ENCODE measurements at regions not wholly inside any gene's neighbourhood (a gene's known extent, or its start where the extent isn't known, plus 50 kb on each side); places are given as distances from the start of the nearest gene placed in this dataset.

DNA sequence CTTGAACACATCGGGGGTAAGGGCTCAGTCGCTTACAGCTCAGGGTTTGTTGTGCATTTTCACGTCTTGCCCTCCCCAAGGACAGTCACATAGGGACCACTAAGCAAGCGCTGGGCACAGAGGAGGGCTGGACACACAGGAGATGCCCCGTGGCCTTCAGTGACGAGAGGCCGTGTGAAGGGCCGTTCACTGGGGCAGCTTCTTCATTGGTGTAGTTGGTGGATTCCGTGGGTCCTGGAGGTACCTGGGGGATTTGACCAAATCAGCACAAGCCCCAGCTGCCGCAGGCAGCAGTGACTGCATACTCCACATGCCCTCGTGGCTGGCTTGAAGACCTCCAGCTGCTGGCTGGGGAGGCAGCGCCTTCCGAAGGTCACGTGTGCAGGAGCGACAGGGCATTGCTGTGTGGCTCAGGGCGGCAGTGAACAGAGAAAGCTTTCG is 100.8 kb upstream of the C1orf174 start:
- H3K4me1 Mint-ChIP-seq (ENCODE audit: unreplicated experiment), result no peaks in the 10 kb centered on the region
- H3K27ac Mint-ChIP-seq (ENCODE audit: unreplicated experiment), result no peak overlapping the region
- peaks cover 15% of the 10 kb centered on the region for H3K9me3 Mint-ChIP-seq (ENCODE audit: unreplicated experiment)
- no peak for DNase-seq (ENCODE audit: low spot score)
- H3K27me3 Mint-ChIP-seq (ENCODE audit: unreplicated experiment), result peaks cover 8% of the 10 kb centered on the region
- TF ChIP-seq, protein P1, sequence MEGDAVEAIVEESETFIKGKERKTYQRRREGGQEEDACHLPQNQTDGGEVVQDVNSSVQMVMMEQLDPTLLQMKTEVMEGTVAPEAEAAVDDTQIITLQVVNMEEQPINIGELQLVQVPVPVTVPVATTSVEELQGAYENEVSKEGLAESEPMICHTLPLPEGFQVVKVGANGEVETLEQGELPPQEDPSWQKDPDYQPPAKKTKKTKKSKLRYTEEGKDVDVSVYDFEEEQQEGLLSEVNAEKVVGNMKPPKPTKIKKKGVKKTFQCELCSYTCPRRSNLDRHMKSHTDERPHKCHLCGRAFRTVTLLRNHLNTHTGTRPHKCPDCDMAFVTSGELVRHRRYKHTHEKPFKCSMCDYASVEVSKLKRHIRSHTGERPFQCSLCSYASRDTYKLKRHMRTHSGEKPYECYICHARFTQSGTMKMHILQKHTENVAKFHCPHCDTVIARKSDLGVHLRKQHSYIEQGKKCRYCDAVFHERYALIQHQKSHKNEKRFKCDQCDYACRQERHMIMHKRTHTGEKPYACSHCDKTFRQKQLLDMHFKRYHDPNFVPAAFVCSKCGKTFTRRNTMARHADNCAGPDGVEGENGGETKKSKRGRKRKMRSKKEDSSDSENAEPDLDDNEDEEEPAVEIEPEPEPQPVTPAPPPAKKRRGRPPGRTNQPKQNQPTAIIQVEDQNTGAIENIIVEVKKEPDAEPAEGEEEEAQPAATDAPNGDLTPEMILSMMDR (IDR thresholded peaks at IDR 0.05; ENCODE audit: unreplicated experiment), result no peak
- H3K36me3 Mint-ChIP-seq (ENCODE audit: low read depth, unreplicated experiment), result peaks cover 9% of the 10 kb centered on the region
- H3K4me3 Mint-ChIP-seq (ENCODE audit: unreplicated experiment), result no peak overlapping the region

DNA sequence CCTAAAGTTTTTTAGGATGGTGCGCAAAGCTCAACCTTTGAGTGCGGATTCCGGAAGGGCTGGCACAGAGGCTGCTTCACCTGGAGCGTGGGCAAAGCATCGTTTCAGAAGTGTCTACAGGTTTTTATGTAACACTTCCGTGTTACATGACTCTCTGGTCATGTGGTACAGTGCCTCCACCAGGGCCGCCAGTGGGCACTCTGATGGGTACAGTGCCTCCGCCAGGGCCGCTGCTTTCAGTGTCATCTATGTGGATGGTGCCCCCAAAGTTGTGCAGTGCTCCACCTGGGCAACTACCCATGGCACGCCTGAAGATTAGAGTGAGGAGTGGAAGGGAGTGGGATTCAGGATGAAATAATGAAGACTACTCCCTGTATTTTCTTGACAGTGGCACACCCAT is 101.4 kb upstream of the C1orf174 start:
- H3K27ac Mint-ChIP-seq (ENCODE audit: unreplicated experiment), result no peak overlapping the region
- DNase-seq (ENCODE audit: low spot score), result no peak
- TF ChIP-seq, protein P1 (IDR thresholded peaks at IDR 0.05; ENCODE audit: unreplicated experiment), result no peak
- H3K36me3 Mint-ChIP-seq (ENCODE audit: low read depth, unreplicated experiment), result peaks cover 9% of the 10 kb centered on the region
- H3K4me1 Mint-ChIP-seq (ENCODE audit: unreplicated experiment), result no peaks in the 10 kb centered on the region
- H3K27me3 Mint-ChIP-seq (ENCODE audit: unreplicated experiment), result peaks cover 9% of the 10 kb centered on the region
- H3K4me3 Mint-ChIP-seq (ENCODE audit: unreplicated experiment), result no peak overlapping the region
- H3K9me3 Mint-ChIP-seq (ENCODE audit: unreplicated experiment), result peaks cover 13% of the 10 kb centered on the region

DNA sequence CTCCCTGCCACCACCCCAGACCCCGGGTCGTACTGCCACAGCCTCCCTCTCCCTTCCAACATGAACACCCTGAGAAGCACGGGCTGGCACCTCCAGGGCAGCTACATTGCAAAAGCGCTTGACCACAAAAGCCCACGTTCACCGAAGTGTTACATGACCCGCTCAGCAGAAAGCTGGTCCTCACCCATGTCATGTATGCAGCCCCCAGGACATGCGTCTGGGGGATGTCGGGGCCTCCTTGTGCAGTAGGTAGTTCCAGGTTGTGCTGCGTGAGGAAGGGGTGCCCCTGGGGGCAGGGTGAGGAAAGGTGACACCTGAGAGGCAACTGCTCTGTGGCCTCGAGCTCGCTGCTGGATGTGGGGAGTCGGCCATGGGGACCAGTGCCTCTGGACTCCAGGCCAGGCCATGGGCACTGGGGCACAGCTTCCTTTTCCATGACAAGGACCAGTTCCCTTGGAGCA is 102.0 kb upstream of the C1orf174 start:
- DNase-seq (ENCODE audit: low spot score), result no peak
- TF ChIP-seq, protein P1 (IDR thresholded peaks at IDR 0.05; ENCODE audit: unreplicated experiment), result no peak
- H3K4me3 Mint-ChIP-seq (ENCODE audit: unreplicated experiment), result no peak overlapping the region
- peaks cover 9% of the 10 kb centered on the region for H3K27me3 Mint-ChIP-seq (ENCODE audit: unreplicated experiment)
- H3K27ac Mint-ChIP-seq (ENCODE audit: unreplicated experiment), result no peak overlapping the region
- H3K36me3 Mint-ChIP-seq (ENCODE audit: low read depth, unreplicated experiment), result peaks cover 8% of the 10 kb centered on the region
- H3K9me3 Mint-ChIP-seq (ENCODE audit: unreplicated experiment), result peaks cover 12% of the 10 kb centered on the region
- H3K4me1 Mint-ChIP-seq (ENCODE audit: unreplicated experiment), result no peaks in the 10 kb centered on the region

DNA sequence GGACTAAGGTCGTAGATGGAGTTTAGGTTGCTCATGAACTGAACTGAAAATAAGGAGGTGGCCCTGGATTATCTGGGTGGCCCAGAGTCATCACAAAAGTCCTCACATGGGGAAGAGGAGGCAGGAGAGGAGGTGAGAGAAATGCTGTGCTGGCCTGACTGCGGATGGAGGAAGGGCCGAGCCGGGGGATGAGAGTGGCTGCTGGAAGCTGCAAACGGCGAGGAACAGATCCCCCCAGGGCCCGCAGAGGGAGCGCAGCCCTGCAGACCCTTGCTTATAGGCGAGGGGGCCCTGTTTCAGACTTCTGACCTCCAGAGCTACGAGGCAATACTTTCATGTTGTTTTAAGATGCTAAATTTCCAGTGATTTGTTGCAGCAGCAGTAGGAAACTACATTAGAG is 102.7 kb upstream of the C1orf174 start:
- Mint-ChIP-seq H3K27me3 (ENCODE audit: unreplicated experiment) (peaks cover 9% of the 10 kb centered on the region), H3K4me1 (ENCODE audit: unreplicated experiment) (no peaks in the 10 kb centered on the region), H3K9me3 (ENCODE audit: unreplicated experiment) (peaks cover 10% of the 10 kb centered on the region), H3K4me3 (ENCODE audit: unreplicated experiment) (no peak overlapping the region), H3K27ac (ENCODE audit: unreplicated experiment) (no peak overlapping the region), H3K36me3 (ENCODE audit: low read depth, unreplicated experiment) (peaks cover 8% of the 10 kb centered on the region)
- TF ChIP-seq, protein P1 (IDR thresholded peaks at IDR 0.05; ENCODE audit: unreplicated experiment), result no peak
- no peak for DNase-seq (ENCODE audit: low spot score)

DNA sequence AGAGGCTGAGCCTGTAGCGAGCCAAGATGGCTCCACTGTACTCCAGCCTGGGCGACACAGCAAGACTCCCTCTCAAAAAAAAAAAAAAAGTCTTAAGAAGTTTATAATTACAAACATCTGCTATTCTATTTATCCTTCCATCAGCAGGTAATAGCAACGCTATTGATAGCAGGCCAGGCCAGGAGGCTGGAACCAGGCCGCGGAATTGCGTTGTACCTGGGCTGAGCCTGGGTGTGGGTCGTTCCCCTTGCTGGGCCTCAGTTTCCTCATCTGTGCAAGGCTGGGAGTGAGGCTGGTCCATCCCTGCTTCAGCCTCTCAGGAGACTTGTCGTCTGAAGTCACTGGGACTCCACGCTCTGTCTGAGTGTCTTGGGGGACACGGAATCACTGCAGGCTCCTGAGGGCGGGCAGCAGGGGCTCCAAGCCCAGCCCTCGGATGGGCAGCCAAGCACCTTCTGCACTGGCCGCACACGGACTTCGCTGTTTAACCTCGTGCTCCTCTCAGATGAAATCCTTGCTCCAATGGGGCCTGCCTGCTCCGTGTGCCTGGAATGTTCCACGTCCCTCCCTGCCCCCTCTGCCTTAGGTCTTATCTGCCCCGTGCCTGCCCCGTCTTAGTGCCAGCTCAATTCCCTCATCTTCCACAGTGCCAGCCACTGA is 103.9 kb upstream of the C1orf174 start:
- TF ChIP-seq, protein P1 (IDR thresholded peaks at IDR 0.05; ENCODE audit: unreplicated experiment), result no peak
- no peak for DNase-seq (ENCODE audit: low spot score)
- no peak overlapping the region for H3K27ac Mint-ChIP-seq (ENCODE audit: unreplicated experiment)
- no peaks in the 10 kb centered on the region for H3K4me1 Mint-ChIP-seq (ENCODE audit: unreplicated experiment)
- peaks cover 9% of the 10 kb centered on the region for H3K27me3 Mint-ChIP-seq (ENCODE audit: unreplicated experiment)
- H3K4me3 Mint-ChIP-seq (ENCODE audit: unreplicated experiment), result no peak overlapping the region
- H3K36me3 Mint-ChIP-seq (ENCODE audit: low read depth, unreplicated experiment), result peaks cover 10% of the 10 kb centered on the region
- H3K9me3 Mint-ChIP-seq (ENCODE audit: unreplicated experiment), result peaks cover 13% of the 10 kb centered on the region
